H1 (cell line): ENCODE measurements at regions not wholly inside any gene's neighbourhood (a gene's known extent, or its start where the extent isn't known, plus 50 kb on each side); places are given as distances from the start of the nearest gene placed in this dataset.

Experiments used
- CTCF ChIA-PET: fragments of 300-600 bp; sonication (Branson Sonifier 250); formaldehyde crosslinking; loops from one replicate; lab custom pipeline; 2021; ENCODE audit not compliant: partially characterized antibody; lab: Charles Lee
- POLR2A ChIA-PET: fragments of 300-600 bp; sonication (Branson Sonifier 250); formaldehyde crosslinking; loops from one replicate; lab custom pipeline; 2021; ENCODE audit warnings: inconsistent platforms; ENCODE audit not compliant: partially characterized antibody; lab: Charles Lee
- DNase-seq, 2 experiments: peaks; one replicate each; pipeline versions ENCODE4 v3.0.0 to v3.0.0-alpha.2; 2010 to 2022; ENCODE audit warnings: low spot score in 2 of 2, low read depth in 1 of 2, mixed read lengths in 1 of 2
- FAIRE-seq: peaks from 2 replicates; lab custom pipeline; 2011; peaks lifted over from hg19 to GRCh38; lab: Jason Lieb, UNC
- H2AFZ ChIP-seq: 2 replicates; pipeline ENCODE4 v1.8.1; 2012; ENCODE audit warnings: low read length, inconsistent platforms
- H2AK5ac ChIP-seq: 2 replicates; pipeline ENCODE4 v1.6.1; 2013; ENCODE audit warnings: low read depth, low read length
- H2BK120ac ChIP-seq: replicated peaks from 2 replicates; pipeline ENCODE3; 2013; ENCODE audit warnings: low read depth, low read length, inconsistent platforms
- H2BK12ac ChIP-seq: 2 replicates; pipeline ENCODE4 v1.6.1; 2013; ENCODE audit warnings: low read depth, low read length
- H2BK15ac ChIP-seq: 2 replicates; pipeline ENCODE4 v1.6.1; 2013; ENCODE audit warnings: low read length
- H2BK20ac ChIP-seq: 2 replicates; pipeline ENCODE4 v1.6.1; 2013; ENCODE audit warnings: low read length
- H2BK5ac ChIP-seq: 2 replicates; pipeline ENCODE4 v1.6.1; 2013; ENCODE audit warnings: low read depth, low read length
- H3K14ac ChIP-seq: 2 replicates; pipeline ENCODE4 v1.6.1; 2013; ENCODE audit warnings: inconsistent platforms; ENCODE audit not compliant: insufficient read length
- H3K18ac ChIP-seq: 2 replicates; pipeline ENCODE4 v1.6.1; 2013; ENCODE audit warnings: low read length; ENCODE audit errors: extremely low read depth
- H3K23ac ChIP-seq: 2 replicates; pipeline ENCODE4 v1.6.1; 2013; ENCODE audit warnings: inconsistent platforms; ENCODE audit not compliant: insufficient read length
- H3K23me2 ChIP-seq: 2 replicates; pipeline ENCODE4 v1.6.1; 2013; ENCODE audit warnings: low read depth, low read length
- H3K27ac ChIP-seq: 2 replicates; pipeline ENCODE4 v1.6.1; 2011; ENCODE audit warnings: low read depth, low read length, inconsistent platforms
- H3K27me3 ChIP-seq, 4 experiments: replicated peaks in 1 of 4; 1 replicate in 1 of 4; 2 replicates in 3 of 4; pipeline versions ENCODE4 v1.6.1 to v1.8.1; 2011 to 2013; ENCODE audit warnings: low read length in 3 of 4, mild to moderate bottlenecking in 3 of 4, inconsistent platforms in 2 of 4, mixed read lengths in 2 of 4, moderate library complexity in 1 of 4; ENCODE audit not compliant: control insufficient read depth in 3 of 4, insufficient read depth in 3 of 4; ENCODE audit errors: extremely low read depth in 1 of 4
- H3K36me3 ChIP-seq, 4 experiments: 2 replicates each; pipeline versions ENCODE4 v1.6.1 to v1.8.1; 2011 to 2013; ENCODE audit warnings: mild to moderate bottlenecking in 4 of 4, low read length in 3 of 4, moderate library complexity in 2 of 4, control low read depth in 1 of 4, inconsistent platforms in 1 of 4; ENCODE audit not compliant: insufficient read depth in 4 of 4, control insufficient read depth in 2 of 4
- H3K4ac ChIP-seq: replicated peaks from 2 replicates; pipeline ENCODE3; 2013; ENCODE audit warnings: low read length, low read depth, mixed read lengths, inconsistent platforms; ENCODE audit not compliant: insufficient read length
- H3K4me1 ChIP-seq, 4 experiments: replicated peaks in 1 of 4; 1 replicate in 1 of 4; 2 replicates in 3 of 4; pipeline versions ENCODE4 v1.6.1 to v1.8.1; 2011 to 2013; ENCODE audit warnings: low read length in 3 of 4, inconsistent platforms in 2 of 4, mixed read lengths in 1 of 4; ENCODE audit not compliant: insufficient read depth in 4 of 4, control insufficient read depth in 3 of 4
- H3K4me2 ChIP-seq, 2 experiments: 2 replicates each; pipeline versions ENCODE4 v1.6.1 to v1.8.1; 2011 to 2013; ENCODE audit warnings: low read depth in 2 of 2, low read length in 2 of 2, control low read depth in 1 of 2, inconsistent platforms in 1 of 2, mild to moderate bottlenecking in 1 of 2; ENCODE audit not compliant: insufficient read depth in 1 of 2
- H3K4me3 ChIP-seq, 4 experiments: fragments of 200-600, 300-600 bp in 1 of 4; sonication (generic), shearing (Covaris generic), sonication (Bioruptor Twin) in 1 of 4; 2 replicates each; pipeline versions ENCODE4 v1.5.1 to v1.8.1; 2011 to 2016; ENCODE audit warnings: low read length in 4 of 4, low read depth in 3 of 4, control low read depth in 2 of 4, inconsistent platforms in 2 of 4, mild to moderate bottlenecking in 2 of 4, mixed read lengths in 1 of 4, moderate library complexity in 1 of 4; ENCODE audit not compliant: insufficient read depth in 2 of 4; ENCODE audit errors: extremely low read depth in 1 of 4
- H3K56ac ChIP-seq: replicated peaks from 2 replicates; pipeline ENCODE3; 2013; ENCODE audit warnings: low read depth, mild to moderate bottlenecking, mixed read lengths, low read length, inconsistent platforms; ENCODE audit not compliant: insufficient read length
- H3K79me1 ChIP-seq: 2 replicates; pipeline ENCODE4 v1.6.1; 2013; ENCODE audit warnings: low read depth, low read length, control low read depth
- H3K79me2 ChIP-seq, 2 experiments: 2 replicates each; pipeline versions ENCODE4 v1.6.1 to v1.8.1; 2012 to 2013; ENCODE audit warnings: low read length in 2 of 2, mild to moderate bottlenecking in 2 of 2, inconsistent platforms in 1 of 2; ENCODE audit not compliant: insufficient read depth in 2 of 2, control insufficient read depth in 1 of 2
- H3K9ac ChIP-seq, 4 experiments: replicated peaks in 1 of 4; 1 replicate in 1 of 4; 2 replicates in 3 of 4; pipeline versions ENCODE4 v1.6.1 to v1.8.1; 2011 to 2013; ENCODE audit warnings: low read depth in 3 of 4, low read length in 3 of 4, control low read depth in 2 of 4, mild to moderate bottlenecking in 2 of 4, moderate library complexity in 2 of 4, inconsistent platforms in 1 of 4; ENCODE audit errors: extremely low read depth in 1 of 4
- H3K9me3 ChIP-seq, 2 experiments: 2 replicates each; pipeline versions ENCODE4 v1.6.1 to v1.8.1; 2012 to 2013; ENCODE audit warnings: mild to moderate bottlenecking in 2 of 2, moderate library complexity in 2 of 2, control low read depth in 1 of 2, inconsistent platforms in 1 of 2, low read depth in 1 of 2, low read length in 1 of 2, mixed read lengths in 1 of 2; ENCODE audit not compliant: insufficient read depth in 2 of 2
- H4K20me1 ChIP-seq, 2 experiments: replicated peaks in 1 of 2; 2 replicates each; pipeline versions ENCODE3 to v1.8.1; 2011 to 2013; ENCODE audit warnings: inconsistent platforms in 2 of 2, low read length in 2 of 2, mild to moderate bottlenecking in 1 of 2; ENCODE audit not compliant: insufficient read depth in 2 of 2, control insufficient read depth in 1 of 2
- H4K5ac ChIP-seq: 2 replicates; pipeline ENCODE4 v1.6.1; 2013; ENCODE audit warnings: low read length, low read depth, mixed read lengths, inconsistent platforms; ENCODE audit not compliant: insufficient read length
- H4K8ac ChIP-seq: 2 replicates; pipeline ENCODE4 v1.8.0; 2013; ENCODE audit warnings: mild to moderate bottlenecking, moderate library complexity, low read length, inconsistent platforms; ENCODE audit not compliant: insufficient read depth; ENCODE audit errors: extremely low read depth
- H4K91ac ChIP-seq: replicated peaks from 2 replicates; pipeline ENCODE3; 2013; ENCODE audit warnings: low read length, mixed read lengths, inconsistent platforms; ENCODE audit not compliant: insufficient read length
- BACH1 ChIP-seq: IDR thresholded peaks from 2 replicates; pipeline ENCODE4 v1.6.1; 2012; ENCODE audit warnings: low read length, improper control_type of control experiment
- MAX ChIP-seq: IDR thresholded peaks from 2 replicates; pipeline ENCODE4 v1.6.1; 2012; ENCODE audit warnings: inconsistent platforms
- POU5F1 ChIP-seq: IDR thresholded peaks from 2 replicates; pipeline ENCODE4 v1.6.1; 2011; ENCODE audit warnings: low read depth, mild to moderate bottlenecking, low read length, moderate library complexity
- RAD21 ChIP-seq, 2 experiments: IDR thresholded peaks in 1 of 2; conservative IDR thresholded peaks in 1 of 2; 2 replicates each; pipeline ENCODE4 v1.6.1; 2011; ENCODE audit warnings: low read depth in 2 of 2, low read length in 2 of 2, improper control_type of control experiment in 1 of 2, inconsistent platforms in 1 of 2, mild to moderate bottlenecking in 1 of 2, moderate library complexity in 1 of 2
- SIRT6 ChIP-seq: IDR thresholded peaks from one replicate; pipeline ENCODE4 v1.7.1; 2012; ENCODE audit warnings: low read length, inconsistent platforms
- WGBS, 2 experiments: shearing (Covaris generic) in 1 of 2; methylation state at CpG; one replicate each; pipeline versions ENCODE4 v1.1.6 to v1.1.7; 2013 to 2015; ENCODE audit warnings: low lambda C conversion rate in 2 of 2, mixed read lengths in 2 of 2, inconsistent platforms in 1 of 2, low coverage in 1 of 2, missing lambda C conversion rate in 1 of 2; ENCODE audit not compliant: insufficient replicate concordance in 2 of 2, insufficient coverage in 1 of 2, insufficient read length in 1 of 2; ENCODE audit errors: extremely low coverage in 1 of 2, missing lambda C conversion rate in 1 of 2; 5-methylcytosine and 5-hydroxymethylcytosine counted together

GRCh38 chr6:141361559-141361958 is 771.2 kb upstream of the GJE1 start:
- H3K36me3 ChIP-seq, result no peaks in the 10 kb centered on the region
- no peak overlapping the region for H3K56ac ChIP-seq
- no peak overlapping the region for H3K4ac ChIP-seq
- H2BK120ac ChIP-seq, result no peak overlapping the region
- no peak overlapping the region for H4K5ac ChIP-seq
- no peak overlapping the region for H3K4me2 ChIP-seq
- no peak overlapping the region for H3K14ac ChIP-seq
- CTCF ChIA-PET, result interaction anchor here (0.6 kb wide), 1 partner anchor 422 kb away, joined by 3 read pairs; no protein-coding TSS in a partner anchor
- H2BK5ac ChIP-seq, result no peak overlapping the region
- no peaks in the 10 kb centered on the region for H3K4me1 ChIP-seq
- H3K79me1 ChIP-seq, result no peaks in the 10 kb centered on the region
- no peak overlapping the region for H3K18ac ChIP-seq
- H3K27ac ChIP-seq, result no peak overlapping the region
- no peak for FAIRE-seq
- H3K4me3 ChIP-seq, result no peak overlapping the region
- no peak overlapping the region for H2AK5ac ChIP-seq
- H4K8ac ChIP-seq, result no peak overlapping the region
- H3K9me3 ChIP-seq, result no peaks in the 10 kb centered on the region
- no peaks in the 10 kb centered on the region for H3K27me3 ChIP-seq
- no peaks in the 10 kb centered on the region for H3K23me2 ChIP-seq
- no peak overlapping the region for H2BK12ac ChIP-seq
- WGBS, 2 experiments, result 100% methylated on average over 1 of the region's 1 CpG; no CpG with 5 or more reads in 1 of the 2 experiments
- H2BK15ac ChIP-seq, result no peak overlapping the region
- no peak overlapping the region for H2AFZ ChIP-seq
- POLR2A ChIA-PET, result no interaction called here
- no peak overlapping the region for H3K9ac ChIP-seq
- no peak overlapping the region for H4K91ac ChIP-seq
- H3K79me2 ChIP-seq, result no peaks in the 10 kb centered on the region
- no peaks in the 10 kb centered on the region for H4K20me1 ChIP-seq
- TF ChIP-seq RAD21 (IDR thresholded peaks at IDR 0.05 in 1 of 2, conservative IDR thresholded peaks at IDR 0.05 in 1 of 2; ENCODE audit: low read depth in 2 of 2, low read length in 2 of 2) (no peak), POU5F1 (no peak), MAX (no peak), SIRT6 (no peak), BACH1 (no peak)
- no peak overlapping the region for H2BK20ac ChIP-seq
- no peak for DNase-seq
- H3K23ac ChIP-seq, result no peak overlapping the region
